NT2/D1 (cell line): ENCODE measurements at regions not wholly inside any gene's neighbourhood (a gene's known extent, or its start where the extent isn't known, plus 50 kb on each side); places are given as distances from the start of the nearest gene placed in this dataset.

Experiments used
- DNase-seq: peaks from one replicate; pipeline ENCODE4 v3.0.0-alpha.2; 2011; ENCODE audit warnings: low read depth, low spot score
- H3K27me3 ChIP-seq: 2 replicates; pipeline ENCODE4 v1.6.0; 2011; ENCODE audit warnings: mild to moderate bottlenecking; ENCODE audit not compliant: insufficient read length, insufficient read depth
- H3K36me3 ChIP-seq: 2 replicates; pipeline ENCODE4 v1.6.1; 2011; ENCODE audit warnings: mild to moderate bottlenecking, low read length, mixed read lengths; ENCODE audit not compliant: insufficient read depth, insufficient read length
- H3K4me1 ChIP-seq: 2 replicates; pipeline ENCODE4 v1.5.1; 2011; ENCODE audit not compliant: insufficient read depth, insufficient read length
- H3K4me3 ChIP-seq: 2 replicates; pipeline ENCODE4 v1.5.1; 2011; ENCODE audit warnings: low read depth; ENCODE audit not compliant: insufficient read length
- H3K9ac ChIP-seq: 2 replicates; pipeline ENCODE4 v1.6.0; 2011; ENCODE audit warnings: low read depth; ENCODE audit not compliant: insufficient read length
- H3K9me3 ChIP-seq: 2 replicates; pipeline ENCODE4 v1.5.1; 2011; ENCODE audit warnings: mild to moderate bottlenecking, low read length; ENCODE audit not compliant: insufficient read depth
- SUZ12 ChIP-seq: IDR thresholded peaks from 2 replicates; pipeline ENCODE4 v1.6.1; 2011; ENCODE audit not compliant: insufficient read length, insufficient read depth; ENCODE audit errors: extremely low read depth
- YY1 ChIP-seq: IDR thresholded peaks from 2 replicates; pipeline ENCODE4 v1.6.1; 2011; ENCODE audit not compliant: insufficient read length, insufficient read depth
- ZNF274 ChIP-seq: IDR thresholded peaks from 2 replicates; pipeline ENCODE4 v1.6.1; 2011; ENCODE audit warnings: mild to moderate bottlenecking, low read depth, low read length

GRCh38 chr5:52255308-52255707 lies 532.4 kb upstream of the ITGA1 start:
- Histone ChIP-seq H3K36me3 (no peaks in the 10 kb centered on the region), H3K9me3 (no peaks in the 10 kb centered on the region), H3K4me1 (no peaks in the 10 kb centered on the region), H3K4me3 (no peak overlapping the region), H3K9ac (no peak overlapping the region), H3K27me3 (no peaks in the 10 kb centered on the region)
- no peak for DNase-seq
- TF ChIP-seq ZNF274 (no peak), YY1 (no peak), SUZ12 (no peak)

GRCh38 chr5:52262844-52263243 lies 524.9 kb upstream of the ITGA1 start:
- Histone ChIP-seq H3K9me3 (no peaks in the 10 kb centered on the region), H3K9ac (no peak overlapping the region), H3K4me3 (no peak overlapping the region), H3K4me1 (no peaks in the 10 kb centered on the region), H3K36me3 (no peaks in the 10 kb centered on the region), H3K27me3 (no peaks in the 10 kb centered on the region)
- no peak for TF ChIP-seq SUZ12
- TF ChIP-seq YY1: no peak
- TF ChIP-seq ZNF274: no peak
- DNase-seq: no peak

GRCh38 chr5:52269401-52269800 lies 518.3 kb upstream of the ITGA1 start:
- TF ChIP-seq ZNF274 (no peak), YY1 (no peak), SUZ12 (no peak)
- H3K4me3 ChIP-seq: no peak overlapping the region
- DNase-seq: no peak
- H3K9ac ChIP-seq: no peak overlapping the region
- H3K4me1 ChIP-seq: no peaks in the 10 kb centered on the region
- no peaks in the 10 kb centered on the region for H3K36me3 ChIP-seq
- no peaks in the 10 kb centered on the region for H3K9me3 ChIP-seq
- no peaks in the 10 kb centered on the region for H3K27me3 ChIP-seq

- DNase-seq: no peak
- H3K9me3 ChIP-seq: no peaks in the 10 kb centered on the region
- no peak overlapping the region for H3K4me3 ChIP-seq
- H3K36me3 ChIP-seq: no peaks in the 10 kb centered on the region
- no peak overlapping the region for H3K9ac ChIP-seq
- no peaks in the 10 kb centered on the region for H3K4me1 ChIP-seq
- no peaks in the 10 kb centered on the region for H3K27me3 ChIP-seq
- TF ChIP-seq YY1: no peak
- TF ChIP-seq SUZ12: no peak
- no peak for TF ChIP-seq ZNF274
Observed at GRCh38 chr5:52269859-52270258, 517.9 kb upstream of the ITGA1 start.

- TF ChIP-seq YY1: no peak
- no peak for TF ChIP-seq SUZ12
- TF ChIP-seq ZNF274: no peak
- no peak for DNase-seq
- Histone ChIP-seq H3K36me3 (no peaks in the 10 kb centered on the region), H3K4me1 (no peaks in the 10 kb centered on the region), H3K4me3 (no peak overlapping the region), H3K27me3 (no peaks in the 10 kb centered on the region), H3K9ac (no peak overlapping the region), H3K9me3 (no peaks in the 10 kb centered on the region)
Observed at GRCh38 chr5:52275639-52276038, 512.1 kb upstream of the ITGA1 start.

- no peak for DNase-seq
- Histone ChIP-seq H3K36me3 (no peaks in the 10 kb centered on the region), H3K4me3 (no peak overlapping the region)
Observed at GRCh38 chr5:52277101-52277500, 510.6 kb upstream of the ITGA1 start.

GRCh38 chr5:52282647-52283046 lies 505.1 kb upstream of the ITGA1 start:
- Histone ChIP-seq H3K4me3 (no peak overlapping the region), H3K27me3 (no peaks in the 10 kb centered on the region), H3K36me3 (no peaks in the 10 kb centered on the region), H3K9ac (no peak overlapping the region), H3K4me1 (no peaks in the 10 kb centered on the region), H3K9me3 (no peaks in the 10 kb centered on the region)
- DNase-seq: no peak
- no peak for TF ChIP-seq ZNF274
- no peak for TF ChIP-seq YY1
- TF ChIP-seq SUZ12: no peak

More at GRCh38 chr5:52277101-52277500, 510.6 kb upstream of the ITGA1 start:
- TF ChIP-seq ZNF274 (no peak), YY1 (no peak), SUZ12 (no peak)
- no peaks in the 10 kb centered on the region for H3K9me3 ChIP-seq
- no peaks in the 10 kb centered on the region for H3K27me3 ChIP-seq
- no peak overlapping the region for H3K9ac ChIP-seq
- no peaks in the 10 kb centered on the region for H3K4me1 ChIP-seq

- H3K36me3 ChIP-seq: no peaks in the 10 kb centered on the region
- H3K4me3 ChIP-seq: no peak overlapping the region
- DNase-seq: no peak
- no peaks in the 10 kb centered on the region for H3K9me3 ChIP-seq
- TF ChIP-seq SUZ12: no peak
- no peak for TF ChIP-seq YY1
- no peak for TF ChIP-seq ZNF274
- no peak overlapping the region for H3K9ac ChIP-seq
- no peaks in the 10 kb centered on the region for H3K27me3 ChIP-seq
- H3K4me1 ChIP-seq: no peaks in the 10 kb centered on the region
Observed at GRCh38 chr5:52283221-52283620, 504.5 kb upstream of the ITGA1 start.
